ENCODE measurements at regions not wholly inside any gene's neighbourhood (a gene's known extent, or its start where the extent isn't known, plus 50 kb on each side); places are given as distances from the start of the nearest gene placed in this dataset.

GRCh38 chr11:45053736-45054446 lies 92.5 kb upstream of the PRDM11 start:
- TF ChIP-seq CTCF (IDR thresholded peaks at IDR 0.05) (no peak), POLR2AphosphoS5 (IDR thresholded peaks at IDR 0.05; ENCODE audit: insufficient read depth in 1 of 2, low read depth in 1 of 2) (no peak), POLR2A (IDR thresholded peaks at IDR 0.05) (no peak)
